A673 (cell line): ENCODE measurements at regions not wholly inside any gene's neighbourhood (a gene's known extent, or its start where the extent isn't known, plus 50 kb on each side); places are given as distances from the start of the nearest gene placed in this dataset.

Source experiments
- BruUV-seq: library from RNA; stranded (reverse); fragments of 400-500 nt; replicated peaks from 2 replicates; lab custom pipeline; 2021; lab: Mats Ljungman, UMichigan
- CTCF ChIA-PET: fragments of 300-600 bp; sonication (Branson Sonifier 250); formaldehyde crosslinking; loops from one replicate; lab custom pipeline; 2022; ENCODE audit warnings: antibody characterized with exemption; lab: Charles Lee
- POLR2A ChIA-PET: fragments of 300-600 bp; sonication (Branson Sonifier 250); formaldehyde crosslinking; loops from one replicate; lab custom pipeline; 2022; ENCODE audit warnings: antibody characterized with exemption; ENCODE audit not compliant: low non-redundant PET; lab: Charles Lee
- DNase-seq: peaks from one replicate; pipeline ENCODE4 v3.0.0-alpha.2; 2015; ENCODE audit warnings: low spot score
- H3K27ac ChIP-seq: fragments of 200-600 bp; sonication (generic); 2 replicates; pipeline ENCODE4 v1.5.1; 2016; ENCODE audit warnings: mixed run types, low read depth, mild to moderate bottlenecking, mixed read lengths, antibody characterized with exemption, low read length; ENCODE audit not compliant: poor library complexity, severe bottlenecking
- H3K27me3 ChIP-seq: fragments of 200-600 bp; sonication (generic); replicated peaks from 2 replicates; pipeline ENCODE4 v1.6.1; 2017; ENCODE audit warnings: mixed run types, low read depth, mild to moderate bottlenecking, mixed read lengths, antibody characterized with exemption, low read length; ENCODE audit not compliant: insufficient read depth, poor library complexity
- H3K36me3 ChIP-seq: fragments of 200-600 bp; sonication (generic); 2 replicates; pipeline ENCODE4 v1.6.1; 2016; ENCODE audit warnings: mixed run types, mild to moderate bottlenecking, mixed read lengths, antibody characterized with exemption, low read length; ENCODE audit not compliant: insufficient read depth, poor library complexity, severe bottlenecking
- H3K4me1 ChIP-seq: fragments of 200-600 bp; sonication (generic); 2 replicates; pipeline ENCODE4 v1.6.1; 2017; ENCODE audit warnings: mixed run types, mild to moderate bottlenecking, mixed read lengths, antibody characterized with exemption, low read length; ENCODE audit not compliant: insufficient read depth, poor library complexity, severe bottlenecking
- H3K4me3 ChIP-seq: fragments of 200-600 bp; sonication (generic); 2 replicates; pipeline ENCODE4 v1.5.1; 2016; ENCODE audit warnings: low read depth, mixed run types, mild to moderate bottlenecking, mixed read lengths, low read length; ENCODE audit not compliant: poor library complexity, severe bottlenecking
- H3K9me3 ChIP-seq: fragments of 200-600 bp; sonication (generic); 2 replicates; pipeline ENCODE4 v1.6.1; 2016; ENCODE audit warnings: mixed run types, low read depth, mild to moderate bottlenecking, mixed read lengths, antibody characterized with exemption, low read length; ENCODE audit not compliant: poor library complexity, severe bottlenecking
- EZH2 ChIP-seq: fragments of 200-600 bp; sonication (generic); IDR thresholded peaks from 2 replicates; pipeline ENCODE4 v1.6.1; 2017; ENCODE audit warnings: borderline replicate concordance, low read depth, mild to moderate bottlenecking, mixed read lengths, antibody characterized with exemption, low read length; ENCODE audit not compliant: poor library complexity, severe bottlenecking
- intact Hi-C: fragments of 100-400 bp; cut with micrococcal nuclease; formaldehyde crosslinking; loops from one replicate; pipeline ENCODE4 v1.10.0; 2022; ENCODE audit not compliant: unreplicated experiment
- TF ChIP-seq, protein P1 (sequence below): fragments of 300-800, 200-600 bp; sonication (generic); conservative IDR thresholded peaks from 2 replicates; pipeline ENCODE4 v1.5.1; 2017; ENCODE audit warnings: low read depth, mild to moderate bottlenecking, antibody characterized with exemption, low read length, moderate library complexity, mixed read lengths

DNA sequence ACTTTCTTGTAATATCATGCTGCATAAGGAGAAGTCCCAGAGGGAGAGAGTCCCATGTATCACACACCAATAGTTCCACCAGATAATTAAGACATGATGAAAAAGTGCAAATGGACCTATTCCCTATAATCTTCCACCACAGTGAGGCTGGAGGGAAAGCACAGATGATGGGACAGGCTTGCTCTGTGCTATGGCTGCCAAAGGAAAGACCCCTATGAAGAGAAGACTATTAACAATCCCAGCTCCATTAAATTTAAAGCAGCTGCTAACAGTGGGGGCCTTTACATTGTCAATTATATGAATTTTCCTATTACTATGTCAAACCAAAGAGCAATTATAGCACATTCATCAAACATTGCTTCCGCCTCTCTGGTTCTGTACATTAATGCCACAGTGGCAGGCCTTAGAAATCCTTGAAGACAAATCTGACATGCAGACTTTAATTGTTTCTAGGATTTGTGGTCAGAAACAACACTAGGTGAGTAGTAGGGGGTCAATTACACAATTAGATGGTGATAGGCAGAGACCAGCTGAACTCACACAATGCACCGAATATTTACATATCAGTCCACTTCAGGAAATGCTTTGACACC is 551.3 kb downstream of the TLE1 start:
- no peak overlapping the region for H3K4me3 ChIP-seq
- H3K4me1 ChIP-seq, result no peaks in the 10 kb centered on the region
- DNase-seq, result peak; percentile 39
- TF ChIP-seq, protein P1, sequence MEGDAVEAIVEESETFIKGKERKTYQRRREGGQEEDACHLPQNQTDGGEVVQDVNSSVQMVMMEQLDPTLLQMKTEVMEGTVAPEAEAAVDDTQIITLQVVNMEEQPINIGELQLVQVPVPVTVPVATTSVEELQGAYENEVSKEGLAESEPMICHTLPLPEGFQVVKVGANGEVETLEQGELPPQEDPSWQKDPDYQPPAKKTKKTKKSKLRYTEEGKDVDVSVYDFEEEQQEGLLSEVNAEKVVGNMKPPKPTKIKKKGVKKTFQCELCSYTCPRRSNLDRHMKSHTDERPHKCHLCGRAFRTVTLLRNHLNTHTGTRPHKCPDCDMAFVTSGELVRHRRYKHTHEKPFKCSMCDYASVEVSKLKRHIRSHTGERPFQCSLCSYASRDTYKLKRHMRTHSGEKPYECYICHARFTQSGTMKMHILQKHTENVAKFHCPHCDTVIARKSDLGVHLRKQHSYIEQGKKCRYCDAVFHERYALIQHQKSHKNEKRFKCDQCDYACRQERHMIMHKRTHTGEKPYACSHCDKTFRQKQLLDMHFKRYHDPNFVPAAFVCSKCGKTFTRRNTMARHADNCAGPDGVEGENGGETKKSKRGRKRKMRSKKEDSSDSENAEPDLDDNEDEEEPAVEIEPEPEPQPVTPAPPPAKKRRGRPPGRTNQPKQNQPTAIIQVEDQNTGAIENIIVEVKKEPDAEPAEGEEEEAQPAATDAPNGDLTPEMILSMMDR, result no peak
- TF ChIP-seq EZH2, result no peak
- H3K27ac ChIP-seq, result no peak overlapping the region
- POLR2A ChIA-PET, result no interaction called here
- no peaks in the 10 kb centered on the region for H3K36me3 ChIP-seq
- no TSS peak for BruUV-seq
- H3K9me3 ChIP-seq, result no peaks in the 10 kb centered on the region
- intact Hi-C loops, result no loop called here
- CTCF ChIA-PET, result no interaction called here
- peaks cover 18% of the 10 kb centered on the region for H3K27me3 ChIP-seq

DNA sequence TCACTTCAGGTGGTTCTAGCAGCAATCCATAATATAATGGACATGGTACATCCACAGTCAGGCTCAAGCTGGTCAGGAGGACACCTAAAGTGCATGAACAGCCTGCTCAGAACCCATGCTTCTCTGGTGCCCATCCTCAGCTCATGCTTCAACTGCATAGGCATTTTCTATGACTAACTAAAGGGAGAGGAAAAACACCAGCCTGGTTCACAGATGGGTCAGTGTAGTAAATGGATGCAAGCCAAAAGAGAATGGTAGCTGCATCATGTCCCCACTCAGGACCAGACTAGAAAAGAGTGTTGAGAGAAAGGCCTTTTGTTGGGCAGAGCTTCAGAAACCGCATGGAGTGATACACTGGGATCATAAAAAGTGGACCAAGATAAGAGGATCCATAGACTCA is 556.6 kb downstream of the TLE1 start:
- no peak for TF ChIP-seq EZH2
- ChIA-PET CTCF (no interaction called here), POLR2A (no interaction called here)
- no peaks in the 10 kb centered on the region for H3K4me1 ChIP-seq
- H3K4me3 ChIP-seq, result no peak overlapping the region
- H3K36me3 ChIP-seq, result no peaks in the 10 kb centered on the region
- intact Hi-C loops, result no loop called here
- no TSS peak for BruUV-seq
- no peak overlapping the region for H3K27ac ChIP-seq
- DNase-seq, result no peak
- no peaks in the 10 kb centered on the region for H3K9me3 ChIP-seq
- no peaks in the 10 kb centered on the region for H3K27me3 ChIP-seq

DNA sequence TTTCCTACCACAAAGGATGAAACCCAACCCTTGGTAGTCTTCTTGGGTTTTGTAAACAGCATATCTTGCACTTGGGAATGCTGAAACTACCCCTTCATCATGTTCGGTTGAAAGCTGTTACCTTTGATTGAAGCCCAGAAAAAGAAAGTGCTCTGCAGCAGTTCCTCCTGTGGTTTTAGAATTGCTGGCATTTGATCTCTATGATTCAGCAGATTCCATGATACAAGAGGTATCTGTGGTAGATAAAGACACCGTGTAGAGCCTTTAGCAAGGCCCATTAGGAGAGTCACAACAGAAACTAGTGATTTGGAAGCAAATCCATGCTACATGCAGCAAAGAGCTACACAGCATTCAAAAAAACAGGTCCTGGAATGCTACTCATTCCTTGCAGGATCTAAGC is 557.0 kb downstream of the TLE1 start:
- ChIA-PET POLR2A (no interaction called here), CTCF (no interaction called here)
- intact Hi-C loops, result no loop called here
- Histone ChIP-seq H3K27ac (no peak overlapping the region), H3K4me3 (no peak overlapping the region), H3K9me3 (no peaks in the 10 kb centered on the region), H3K4me1 (no peaks in the 10 kb centered on the region), H3K36me3 (no peaks in the 10 kb centered on the region), H3K27me3 (no peaks in the 10 kb centered on the region)
- TF ChIP-seq, protein P1, result no peak
- no peak for TF ChIP-seq EZH2
- DNase-seq, result no peak
- BruUV-seq, result no TSS peak

DNA sequence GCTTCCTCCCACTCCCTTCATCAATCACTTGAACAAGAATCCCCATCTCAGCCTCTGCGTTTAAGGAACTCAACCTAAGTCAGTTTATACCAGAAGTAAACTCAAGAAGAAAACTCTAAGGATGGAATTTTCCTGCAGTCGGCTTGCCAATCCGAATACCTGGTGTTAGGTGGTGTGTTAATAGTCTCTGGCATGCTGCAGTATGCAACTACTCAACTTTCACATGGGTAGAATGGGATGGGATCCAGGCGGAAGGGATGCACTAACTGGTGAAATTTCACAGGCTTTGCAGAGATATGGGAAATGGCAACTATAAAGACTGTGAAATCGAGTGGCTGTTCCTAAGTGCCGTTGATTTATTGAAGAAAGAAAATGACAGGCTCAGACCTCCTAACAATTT is 560.6 kb downstream of the TLE1 start:
- no peak overlapping the region for H3K4me3 ChIP-seq
- ChIA-PET CTCF (no interaction called here), POLR2A (no interaction called here)
- no peak for DNase-seq
- H3K4me1 ChIP-seq, result no peaks in the 10 kb centered on the region
- BruUV-seq, result no TSS peak
- no peaks in the 10 kb centered on the region for H3K36me3 ChIP-seq
- H3K27ac ChIP-seq, result no peak overlapping the region
- intact Hi-C loops, result no loop called here
- H3K9me3 ChIP-seq, result no peaks in the 10 kb centered on the region
- TF ChIP-seq, protein P1, result no peak
- TF ChIP-seq EZH2, result no peak
- H3K27me3 ChIP-seq, result no peaks in the 10 kb centered on the region
